NCI-H2107 treated with DMSO at 0.1 percent for 48 hours (cell line): ENCODE measurements at regions not wholly inside any gene's neighbourhood (a gene's known extent, or its start where the extent isn't known, plus 50 kb on each side); places are given as distances from the start of the nearest gene placed in this dataset.
A peak's percentile ranks its signal among the peaks of the same experiment; 100 is the strongest.
"Not testable (repeated sequence)": the region's sequence is repeated elsewhere in the genome, so short reads cannot be mapped to it uniquely, and the experiment has no call there.

Experiments used
- DNase-seq: peaks from one replicate; lab custom pipeline; 2025; ENCODE audit not compliant: unreplicated experiment; lab: John Stamatoyannopoulos, UW

GRCh38 chr5:138702166-138703077 lies 50.8 kb upstream of the CTNNA1 start:
- peak; percentile 34 for DNase-seq

GRCh38 chr5:138701678-138702077 lies 51.5 kb upstream of the CTNNA1 start:
- no peak for DNase-seq

GRCh38 chr5:138700581-138701362 lies 52.5 kb upstream of the CTNNA1 start:
- no peak for DNase-seq

- DNase-seq = no peak
Measured at GRCh38 chr5:138699482-138699881, 53.7 kb upstream of the CTNNA1 start.

GRCh38 chr5:138698713-138699112 lies 54.5 kb upstream of the CTNNA1 start:
- DNase-seq = no peak

GRCh38 chr5:138697720-138698360 lies 55.4 kb upstream of the CTNNA1 start:
- DNase-seq = no peak

- no peak for DNase-seq
Measured at GRCh38 chr5:138696501-138696900, 56.7 kb upstream of the CTNNA1 start.

GRCh38 chr5:138695781-138696180 lies 57.4 kb upstream of the CTNNA1 start:
- DNase-seq = no peak

- no peak for DNase-seq
Measured at GRCh38 chr5:138694146-138694545, 59.1 kb upstream of the CTNNA1 start.

- no peak for DNase-seq
Measured at GRCh38 chr5:138692370-138692769, 60.9 kb upstream of the CTNNA1 start.

GRCh38 chr5:138686668-138687067 lies 66.6 kb upstream of the CTNNA1 start:
- DNase-seq = no peak

GRCh38 chr5:138685193-138685745 lies 68.0 kb upstream of the CTNNA1 start:
- no peak for DNase-seq

GRCh38 chr5:138682462-138682861 lies 70.8 kb upstream of the CTNNA1 start:
- DNase-seq = not testable (repeated sequence)

GRCh38 chr5:138678826-138679225 lies 74.4 kb upstream of the CTNNA1 start:
- not testable (repeated sequence) for DNase-seq

GRCh38 chr5:138677782-138678181 lies 75.4 kb upstream of the CTNNA1 start:
- no peak for DNase-seq

GRCh38 chr5:138676556-138677193 lies 76.5 kb upstream of the CTNNA1 start:
- no peak for DNase-seq

GRCh38 chr5:138676002-138676401 lies 77.2 kb upstream of the CTNNA1 start:
- no peak for DNase-seq

- DNase-seq = no peak
Measured at GRCh38 chr5:138668451-138669380, 84.5 kb upstream of the CTNNA1 start.

- not testable (repeated sequence) for DNase-seq
Measured at GRCh38 chr5:138667782-138668331, 85.4 kb upstream of the CTNNA1 start.
